HL-60 (cell line): ENCODE measurements at regions not wholly inside any gene's neighbourhood (a gene's known extent, or its start where the extent isn't known, plus 50 kb on each side); places are given as distances from the start of the nearest gene placed in this dataset.

Source experiments
- DNase-seq, 2 experiments: peaks; one replicate each; pipeline ENCODE4 v3.0.0-alpha.2; 2010 to 2020; ENCODE audit warnings: low read depth in 1 of 2, low spot score in 1 of 2
- H3K27ac ChIP-seq: fragments of 250-450 bp; sonication (Bioruptor Pico); replicated peaks from 2 replicates; pipeline ENCODE4 v1.5.1; 2020; ENCODE audit warnings: mild to moderate bottlenecking, moderate library complexity
- H3K27me3 ChIP-seq: fragments of 250-450 bp; sonication (Bioruptor Pico); 2 replicates; pipeline ENCODE4 v1.5.1; 2021; ENCODE audit warnings: mild to moderate bottlenecking, moderate library complexity; ENCODE audit not compliant: insufficient read depth, poor library complexity, severe bottlenecking
- H3K4me3 ChIP-seq: replicated peaks from 2 replicates; pipeline ENCODE4 v1.5.1; 2011; ENCODE audit warnings: mild to moderate bottlenecking, control low read depth, low read length; ENCODE audit not compliant: insufficient read depth
- GABPA ChIP-seq: IDR thresholded peaks from 2 replicates; pipeline ENCODE4 v1.6.1; 2012; ENCODE audit warnings: low read depth
- POLR2AphosphoS5 ChIP-seq: IDR thresholded peaks from 2 replicates; pipeline ENCODE4 v1.6.1; 2012; ENCODE audit warnings: low read depth
- SPI1 ChIP-seq: IDR thresholded peaks from 2 replicates; pipeline ENCODE4 v1.6.1; 2012; ENCODE audit warnings: low read depth, mild to moderate bottlenecking, borderline replicate concordance
- TF ChIP-seq, protein P1 (sequence below): IDR thresholded peaks from one replicate; pipeline ENCODE4 v1.5.1; 2011; ENCODE audit warnings: low read length, control low read depth, inconsistent platforms; ENCODE audit not compliant: insufficient read depth
- TF ChIP-seq, protein P2 (sequence below): IDR thresholded peaks from 2 replicates; pipeline ENCODE4 v1.6.1; 2012; ENCODE audit warnings: low read depth; ENCODE audit not compliant: insufficient replicate concordance

DNA sequence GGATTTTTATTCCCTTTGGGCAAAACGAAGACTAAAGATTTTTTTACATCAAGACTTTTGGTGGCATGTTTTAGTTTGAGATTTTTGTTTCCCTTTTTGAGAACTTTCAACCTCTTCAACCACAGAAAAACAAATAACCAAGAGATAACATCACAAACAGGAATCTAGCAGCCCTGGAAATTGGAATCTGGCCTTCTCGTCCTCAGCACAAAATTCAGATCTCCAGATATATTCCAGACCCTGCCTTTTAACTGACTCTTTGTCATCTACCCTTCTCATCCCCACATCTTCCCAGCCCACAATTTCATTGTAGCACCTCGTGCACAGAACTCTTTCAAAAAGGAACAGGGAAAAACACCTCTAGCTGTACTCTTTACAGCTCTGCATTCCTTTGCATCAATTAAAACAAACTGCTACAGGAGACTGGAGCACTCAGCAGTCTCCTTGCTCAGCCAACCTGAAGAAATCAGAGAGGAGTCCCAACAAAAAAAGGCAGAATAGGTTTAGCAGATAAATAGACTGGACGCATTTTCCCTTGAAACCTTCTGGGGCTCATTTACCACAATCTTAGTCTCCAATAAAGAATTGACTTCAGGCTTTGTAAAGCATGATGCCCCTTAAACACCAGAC lies 251.0 kb downstream of the TTLL7 start:
- no peak for DNase-seq
- no peak for TF ChIP-seq GABPA
- TF ChIP-seq, protein P1, sequence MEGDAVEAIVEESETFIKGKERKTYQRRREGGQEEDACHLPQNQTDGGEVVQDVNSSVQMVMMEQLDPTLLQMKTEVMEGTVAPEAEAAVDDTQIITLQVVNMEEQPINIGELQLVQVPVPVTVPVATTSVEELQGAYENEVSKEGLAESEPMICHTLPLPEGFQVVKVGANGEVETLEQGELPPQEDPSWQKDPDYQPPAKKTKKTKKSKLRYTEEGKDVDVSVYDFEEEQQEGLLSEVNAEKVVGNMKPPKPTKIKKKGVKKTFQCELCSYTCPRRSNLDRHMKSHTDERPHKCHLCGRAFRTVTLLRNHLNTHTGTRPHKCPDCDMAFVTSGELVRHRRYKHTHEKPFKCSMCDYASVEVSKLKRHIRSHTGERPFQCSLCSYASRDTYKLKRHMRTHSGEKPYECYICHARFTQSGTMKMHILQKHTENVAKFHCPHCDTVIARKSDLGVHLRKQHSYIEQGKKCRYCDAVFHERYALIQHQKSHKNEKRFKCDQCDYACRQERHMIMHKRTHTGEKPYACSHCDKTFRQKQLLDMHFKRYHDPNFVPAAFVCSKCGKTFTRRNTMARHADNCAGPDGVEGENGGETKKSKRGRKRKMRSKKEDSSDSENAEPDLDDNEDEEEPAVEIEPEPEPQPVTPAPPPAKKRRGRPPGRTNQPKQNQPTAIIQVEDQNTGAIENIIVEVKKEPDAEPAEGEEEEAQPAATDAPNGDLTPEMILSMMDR: no peak
- H3K27ac ChIP-seq: no peak overlapping the region
- no peak overlapping the region for H3K4me3 ChIP-seq
- no peaks in the 10 kb centered on the region for H3K27me3 ChIP-seq

DNA sequence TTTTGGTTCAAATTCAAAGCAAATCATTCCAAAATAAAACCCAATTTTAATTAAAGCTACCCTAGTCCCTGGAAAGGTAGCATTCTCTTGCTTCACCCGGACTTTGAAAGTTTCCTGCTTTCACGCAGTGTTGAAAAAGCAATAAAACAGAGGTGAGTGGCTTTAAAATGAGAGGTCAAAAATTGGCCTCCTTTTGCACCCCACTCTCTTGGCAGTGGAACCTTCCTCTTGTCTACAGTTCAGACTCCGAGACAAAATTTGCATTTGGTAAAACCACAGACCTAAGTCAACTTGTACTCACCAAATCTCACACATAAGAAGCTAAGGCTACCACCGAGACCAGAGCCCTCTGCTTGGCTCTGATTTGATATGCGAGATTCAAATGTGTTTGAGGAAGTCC lies 252.7 kb downstream of the TTLL7 start:
- H3K27ac ChIP-seq: no peak overlapping the region
- no peak for TF ChIP-seq GABPA
- TF ChIP-seq SPI1: no peak
- no peak for TF ChIP-seq POLR2AphosphoS5
- TF ChIP-seq, protein P2, sequence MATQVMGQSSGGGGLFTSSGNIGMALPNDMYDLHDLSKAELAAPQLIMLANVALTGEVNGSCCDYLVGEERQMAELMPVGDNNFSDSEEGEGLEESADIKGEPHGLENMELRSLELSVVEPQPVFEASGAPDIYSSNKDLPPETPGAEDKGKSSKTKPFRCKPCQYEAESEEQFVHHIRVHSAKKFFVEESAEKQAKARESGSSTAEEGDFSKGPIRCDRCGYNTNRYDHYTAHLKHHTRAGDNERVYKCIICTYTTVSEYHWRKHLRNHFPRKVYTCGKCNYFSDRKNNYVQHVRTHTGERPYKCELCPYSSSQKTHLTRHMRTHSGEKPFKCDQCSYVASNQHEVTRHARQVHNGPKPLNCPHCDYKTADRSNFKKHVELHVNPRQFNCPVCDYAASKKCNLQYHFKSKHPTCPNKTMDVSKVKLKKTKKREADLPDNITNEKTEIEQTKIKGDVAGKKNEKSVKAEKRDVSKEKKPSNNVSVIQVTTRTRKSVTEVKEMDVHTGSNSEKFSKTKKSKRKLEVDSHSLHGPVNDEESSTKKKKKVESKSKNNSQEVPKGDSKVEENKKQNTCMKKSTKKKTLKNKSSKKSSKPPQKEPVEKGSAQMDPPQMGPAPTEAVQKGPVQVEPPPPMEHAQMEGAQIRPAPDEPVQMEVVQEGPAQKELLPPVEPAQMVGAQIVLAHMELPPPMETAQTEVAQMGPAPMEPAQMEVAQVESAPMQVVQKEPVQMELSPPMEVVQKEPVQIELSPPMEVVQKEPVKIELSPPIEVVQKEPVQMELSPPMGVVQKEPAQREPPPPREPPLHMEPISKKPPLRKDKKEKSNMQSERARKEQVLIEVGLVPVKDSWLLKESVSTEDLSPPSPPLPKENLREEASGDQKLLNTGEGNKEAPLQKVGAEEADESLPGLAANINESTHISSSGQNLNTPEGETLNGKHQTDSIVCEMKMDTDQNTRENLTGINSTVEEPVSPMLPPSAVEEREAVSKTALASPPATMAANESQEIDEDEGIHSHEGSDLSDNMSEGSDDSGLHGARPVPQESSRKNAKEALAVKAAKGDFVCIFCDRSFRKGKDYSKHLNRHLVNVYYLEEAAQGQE: no peak
- TF ChIP-seq, protein P1: no peak
- DNase-seq: no peak
- no peaks in the 10 kb centered on the region for H3K27me3 ChIP-seq
- H3K4me3 ChIP-seq: no peak overlapping the region

DNA sequence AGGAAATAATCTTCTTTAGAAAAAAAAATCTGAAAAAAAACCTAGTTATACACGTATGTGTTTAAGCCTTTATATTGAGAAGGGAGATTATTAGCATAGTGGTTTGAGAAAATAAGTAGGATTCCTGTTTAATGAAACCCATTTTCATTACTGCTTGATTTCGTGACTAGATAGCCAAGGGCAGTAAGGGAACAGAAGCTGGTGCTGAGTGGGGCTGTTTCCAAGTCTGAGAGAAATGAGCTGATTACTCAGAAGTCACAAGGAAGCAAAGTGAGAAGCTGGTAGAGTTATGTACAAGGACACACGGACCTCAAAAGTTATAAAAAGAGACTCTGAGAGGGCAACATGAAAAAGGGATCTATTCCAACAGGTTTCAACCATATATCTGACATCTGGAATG lies 256.5 kb downstream of the TTLL7 start:
- no peak overlapping the region for H3K4me3 ChIP-seq
- no peaks in the 10 kb centered on the region for H3K27me3 ChIP-seq
- TF ChIP-seq SPI1: no peak
- TF ChIP-seq, protein P1: no peak
- TF ChIP-seq POLR2AphosphoS5: no peak
- no peak for TF ChIP-seq GABPA
- TF ChIP-seq, protein P2: no peak
- no peak overlapping the region for H3K27ac ChIP-seq
- DNase-seq: no peak

DNA sequence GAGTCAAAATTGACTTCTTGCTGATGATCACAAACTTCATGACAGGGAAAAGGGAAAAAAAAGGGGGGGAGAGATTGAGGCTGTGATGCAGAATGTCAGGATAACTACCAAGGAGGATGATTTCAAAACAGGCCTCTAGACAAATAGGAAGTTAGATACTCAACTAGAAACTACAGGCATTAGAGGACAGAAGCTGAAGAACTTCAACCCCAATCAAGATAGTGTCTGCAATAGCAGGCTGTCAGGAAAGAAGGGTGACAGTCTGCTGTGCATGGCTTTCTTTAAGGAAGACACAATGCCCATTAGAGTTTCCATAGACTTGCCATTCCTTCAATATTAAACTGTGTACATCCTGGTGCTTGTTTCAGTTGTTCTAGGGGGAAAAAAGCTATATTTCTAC lies 257.2 kb downstream of the TTLL7 start:
- H3K27ac ChIP-seq: no peak overlapping the region
- H3K4me3 ChIP-seq: no peak overlapping the region
- H3K27me3 ChIP-seq: no peaks in the 10 kb centered on the region
- DNase-seq: no peak
- TF ChIP-seq, protein P2: no peak
- TF ChIP-seq, protein P1: no peak
- TF ChIP-seq SPI1: no peak
- TF ChIP-seq GABPA: no peak
- no peak for TF ChIP-seq POLR2AphosphoS5
